ENCODE measurements at regions not wholly inside any gene's neighbourhood (a gene's known extent, or its start where the extent isn't known, plus 50 kb on each side); places are given as distances from the start of the nearest gene placed in this dataset.
"Not testable (repeated sequence)": the region's sequence is repeated elsewhere in the genome, so short reads cannot be mapped to it uniquely, and the experiment has no call there.

DNA sequence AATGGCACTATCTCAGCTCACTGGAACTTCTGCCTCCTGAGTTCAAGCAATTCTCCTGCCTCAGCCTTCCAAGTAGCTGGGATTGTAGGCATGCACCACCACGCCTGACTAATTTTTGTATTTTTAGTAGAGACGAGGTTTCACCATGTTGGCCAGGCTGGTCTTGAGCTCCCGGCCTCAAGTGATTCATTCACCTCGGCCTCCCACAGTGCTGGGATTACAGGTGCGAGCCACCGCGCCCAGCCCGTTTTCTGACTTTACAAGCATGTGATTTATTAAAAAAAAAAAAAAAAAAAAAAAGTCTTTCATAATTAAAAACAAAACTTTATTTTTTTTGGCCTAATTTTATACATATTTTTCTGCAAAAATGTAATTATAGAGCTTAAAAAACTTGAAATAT is 64.8 kb upstream of the DGKB start:
- DNase-seq (ENCODE audit: low spot score), result not testable (repeated sequence)

DNA sequence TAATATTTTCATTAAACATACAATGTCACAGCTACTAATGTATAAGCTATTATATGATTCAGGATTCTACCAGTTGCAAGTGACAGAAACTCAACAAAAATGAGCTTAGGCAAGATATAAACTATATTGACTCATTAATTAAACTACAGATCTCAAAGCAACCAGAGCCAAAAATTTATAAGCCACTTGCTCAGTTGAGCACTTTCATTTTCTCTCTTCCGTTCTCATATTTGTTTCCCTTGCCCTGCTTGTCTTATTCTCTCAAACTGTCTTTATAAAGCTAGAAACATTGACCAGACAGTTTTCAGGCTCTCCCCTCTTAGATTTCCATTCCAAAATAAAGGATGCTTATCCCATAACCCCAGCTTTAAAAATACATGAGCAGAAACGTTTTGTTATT is 60.2 kb upstream of the DGKB start:
- no peak for DNase-seq (ENCODE audit: low spot score)

DNA sequence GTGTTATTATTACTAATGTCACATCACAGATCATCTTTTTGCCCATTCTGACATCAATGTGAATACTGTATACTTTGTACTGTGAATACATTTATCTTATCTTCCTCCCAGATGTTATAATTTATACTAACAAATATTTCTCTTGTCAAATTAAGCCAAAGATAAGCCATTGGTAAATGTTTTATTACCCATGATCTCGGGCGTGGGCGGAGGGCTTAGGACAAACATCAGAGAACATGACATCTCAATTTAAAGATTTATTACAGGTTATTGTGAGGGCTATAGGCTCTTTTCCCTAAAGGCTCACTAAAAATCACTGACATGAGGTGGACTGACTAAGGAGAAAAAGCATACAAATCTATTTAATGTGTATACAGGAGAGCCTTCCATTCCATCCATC is 58.2 kb upstream of the DGKB start:
- no peak for DNase-seq (ENCODE audit: low spot score)

DNA sequence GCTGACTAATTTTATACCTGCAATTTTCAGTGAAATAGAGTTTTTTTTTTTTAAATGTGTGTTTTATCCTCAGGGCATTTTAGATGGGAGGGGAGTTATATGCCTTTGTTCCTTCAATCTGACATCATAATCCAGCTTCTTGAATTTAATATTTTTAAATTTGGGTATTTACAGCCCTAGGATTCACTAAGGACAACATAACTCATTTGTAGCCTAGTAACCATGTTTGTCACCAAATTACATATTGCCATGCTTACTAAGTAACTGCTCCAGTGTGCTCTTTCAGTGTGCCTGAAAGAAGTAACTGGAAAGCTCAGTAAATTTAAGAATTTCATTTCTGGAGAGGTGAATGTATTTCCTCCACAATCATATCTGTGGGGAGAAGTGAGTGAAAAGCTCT is 56.8 kb upstream of the DGKB start:
- no peak for DNase-seq (ENCODE audit: low spot score)

DNA sequence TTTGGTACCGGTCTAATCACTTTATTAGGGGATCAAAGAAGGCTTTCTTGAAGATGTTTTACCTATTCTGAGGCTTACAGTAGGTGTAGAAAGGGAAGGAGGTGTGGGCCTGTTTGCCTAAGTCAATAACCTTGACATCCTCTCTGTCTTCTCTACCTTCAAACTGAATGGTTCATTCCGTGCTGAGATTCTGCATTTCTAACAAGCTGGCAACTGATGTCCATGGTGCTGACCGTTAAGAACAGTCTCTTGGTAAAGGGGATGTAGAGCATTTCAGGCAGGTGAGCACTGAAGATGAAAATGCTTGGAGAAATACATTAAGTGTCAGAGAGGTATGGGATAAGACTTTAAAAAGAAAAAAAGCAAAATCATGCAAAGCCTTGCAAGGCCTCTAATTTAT is 51.5 kb upstream of the DGKB start:
- DNase-seq (ENCODE audit: low spot score), result no peak
